BLaER1 (cell line): ENCODE measurements at regions not wholly inside any gene's neighbourhood (a gene's known extent, or its start where the extent isn't known, plus 50 kb on each side); places are given as distances from the start of the nearest gene placed in this dataset.

ENCODE experiments used
- H3K27ac ChIP-seq: shearing (Covaris generic); formaldehyde crosslinking; 2 replicates; pipeline ENCODE4 v1.8.1; 2022
- H3K27me3 ChIP-seq: shearing (Covaris generic); formaldehyde crosslinking; 2 replicates; pipeline ENCODE4 v1.8.1; 2022
- H3K36me3 ChIP-seq: shearing (Covaris generic); formaldehyde crosslinking; 2 replicates; pipeline ENCODE4 v1.8.1; 2022
- H3K4me1 ChIP-seq: shearing (Covaris generic); formaldehyde crosslinking; 2 replicates; pipeline ENCODE4 v1.8.1; 2022
- H3K4me2 ChIP-seq: shearing (Covaris generic); formaldehyde crosslinking; 2 replicates; pipeline ENCODE4 v1.8.1; 2022
- H3K4me3 ChIP-seq: shearing (Covaris generic); formaldehyde crosslinking; 2 replicates; pipeline ENCODE4 v1.8.1; 2022
- H3K9ac ChIP-seq: shearing (Covaris generic); formaldehyde crosslinking; 2 replicates; pipeline ENCODE4 v1.8.1; 2022
- H3K9me3 ChIP-seq: shearing (Covaris generic); formaldehyde crosslinking; 2 replicates; pipeline ENCODE4 v1.8.1; 2022
- H4K20me1 ChIP-seq: shearing (Covaris generic); formaldehyde crosslinking; 2 replicates; pipeline ENCODE4 v1.8.1; 2022
- Cebpa-rat ChIP-seq: shearing (Covaris generic); IDR thresholded peaks from 2 replicates; pipeline ENCODE4 v1.8.1; 2022

GRCh38 chr14:84519836-84520235, 1010.1 kb upstream of the FLRT2 start:
- Histone ChIP-seq H3K4me1 (no peaks in the 10 kb centered on the region), H3K4me3 (no peak overlapping the region), H3K27ac (no peak overlapping the region), H4K20me1 (no peaks in the 10 kb centered on the region), H3K27me3 (no peaks in the 10 kb centered on the region), H3K9ac (no peak overlapping the region), H3K4me2 (no peak overlapping the region), H3K9me3 (no peaks in the 10 kb centered on the region), H3K36me3 (no peaks in the 10 kb centered on the region)
- TF ChIP-seq Cebpa-rat = no peak

- Histone ChIP-seq H3K9me3 (no peaks in the 10 kb centered on the region), H3K9ac (no peak overlapping the region), H3K4me3 (no peak overlapping the region), H3K4me2 (no peak overlapping the region), H3K36me3 (no peaks in the 10 kb centered on the region), H4K20me1 (no peaks in the 10 kb centered on the region), H3K27me3 (no peaks in the 10 kb centered on the region), H3K27ac (no peak overlapping the region), H3K4me1 (no peaks in the 10 kb centered on the region)
- no peak for TF ChIP-seq Cebpa-rat
Measured at GRCh38 chr14:84520711-84521338, 1009.1 kb upstream of the FLRT2 start.

GRCh38 chr14:84523746-84524145, 1006.2 kb upstream of the FLRT2 start:
- Histone ChIP-seq H3K27me3 (no peaks in the 10 kb centered on the region), H4K20me1 (no peaks in the 10 kb centered on the region), H3K4me1 (no peaks in the 10 kb centered on the region), H3K9me3 (no peaks in the 10 kb centered on the region), H3K27ac (no peak overlapping the region), H3K36me3 (no peaks in the 10 kb centered on the region), H3K4me2 (no peak overlapping the region), H3K4me3 (no peak overlapping the region), H3K9ac (no peak overlapping the region)
- TF ChIP-seq Cebpa-rat = no peak

- TF ChIP-seq Cebpa-rat = no peak
- H3K4me2 ChIP-seq = no peak overlapping the region
- no peak overlapping the region for H3K4me3 ChIP-seq
- H4K20me1 ChIP-seq = no peaks in the 10 kb centered on the region
- no peaks in the 10 kb centered on the region for H3K27me3 ChIP-seq
- no peaks in the 10 kb centered on the region for H3K4me1 ChIP-seq
- H3K9ac ChIP-seq = no peak overlapping the region
- H3K36me3 ChIP-seq = no peaks in the 10 kb centered on the region
- no peaks in the 10 kb centered on the region for H3K9me3 ChIP-seq
- no peak overlapping the region for H3K27ac ChIP-seq
Measured at GRCh38 chr14:84527706-84528105, 1002.2 kb upstream of the FLRT2 start.

GRCh38 chr14:84532016-84532415, 997.9 kb upstream of the FLRT2 start:
- no peak for TF ChIP-seq Cebpa-rat
- H3K9ac ChIP-seq = no peak overlapping the region
- no peaks in the 10 kb centered on the region for H4K20me1 ChIP-seq
- no peaks in the 10 kb centered on the region for H3K36me3 ChIP-seq
- no peaks in the 10 kb centered on the region for H3K9me3 ChIP-seq
- H3K4me3 ChIP-seq = no peak overlapping the region
- no peaks in the 10 kb centered on the region for H3K4me1 ChIP-seq
- no peak overlapping the region for H3K27ac ChIP-seq
- H3K4me2 ChIP-seq = no peak overlapping the region
- no peaks in the 10 kb centered on the region for H3K27me3 ChIP-seq

GRCh38 chr14:84533181-84533725, 996.7 kb upstream of the FLRT2 start:
- Histone ChIP-seq H4K20me1 (no peaks in the 10 kb centered on the region), H3K4me3 (no peak overlapping the region), H3K27me3 (no peaks in the 10 kb centered on the region), H3K9me3 (no peaks in the 10 kb centered on the region), H3K4me1 (no peaks in the 10 kb centered on the region), H3K4me2 (no peak overlapping the region), H3K27ac (no peak overlapping the region), H3K9ac (no peak overlapping the region), H3K36me3 (no peaks in the 10 kb centered on the region)
- no peak for TF ChIP-seq Cebpa-rat

GRCh38 chr14:84533791-84534190, 996.2 kb upstream of the FLRT2 start:
- TF ChIP-seq Cebpa-rat = no peak
- Histone ChIP-seq H4K20me1 (no peaks in the 10 kb centered on the region), H3K4me3 (no peak overlapping the region), H3K9me3 (no peaks in the 10 kb centered on the region), H3K9ac (no peak overlapping the region), H3K27me3 (no peaks in the 10 kb centered on the region), H3K4me1 (no peaks in the 10 kb centered on the region), H3K36me3 (no peaks in the 10 kb centered on the region), H3K27ac (no peak overlapping the region), H3K4me2 (no peak overlapping the region)

GRCh38 chr14:84535484-84535883, 994.5 kb upstream of the FLRT2 start:
- H3K4me3 ChIP-seq = no peak overlapping the region
- H3K4me1 ChIP-seq = no peaks in the 10 kb centered on the region
- H3K9ac ChIP-seq = no peak overlapping the region
- TF ChIP-seq Cebpa-rat = no peak
- no peak overlapping the region for H3K27ac ChIP-seq
- H3K36me3 ChIP-seq = no peaks in the 10 kb centered on the region
- H4K20me1 ChIP-seq = no peaks in the 10 kb centered on the region
- no peaks in the 10 kb centered on the region for H3K27me3 ChIP-seq
- H3K9me3 ChIP-seq = no peaks in the 10 kb centered on the region
- no peak overlapping the region for H3K4me2 ChIP-seq

GRCh38 chr14:84535976-84536375, 994.0 kb upstream of the FLRT2 start:
- Histone ChIP-seq H3K27me3 (no peaks in the 10 kb centered on the region), H3K4me1 (no peaks in the 10 kb centered on the region), H3K4me2 (no peak overlapping the region), H3K27ac (no peak overlapping the region), H3K4me3 (no peak overlapping the region), H3K9ac (no peak overlapping the region), H4K20me1 (no peaks in the 10 kb centered on the region), H3K9me3 (no peaks in the 10 kb centered on the region), H3K36me3 (no peaks in the 10 kb centered on the region)
- TF ChIP-seq Cebpa-rat = no peak

GRCh38 chr14:84541018-84541417, 988.9 kb upstream of the FLRT2 start:
- Histone ChIP-seq H3K9me3 (no peaks in the 10 kb centered on the region), H3K4me3 (no peak overlapping the region), H4K20me1 (no peaks in the 10 kb centered on the region), H3K27ac (no peak overlapping the region), H3K4me1 (no peaks in the 10 kb centered on the region), H3K27me3 (no peaks in the 10 kb centered on the region), H3K9ac (no peak overlapping the region), H3K4me2 (no peak overlapping the region), H3K36me3 (no peaks in the 10 kb centered on the region)
- no peak for TF ChIP-seq Cebpa-rat

GRCh38 chr14:84543859-84544258, 986.1 kb upstream of the FLRT2 start:
- Histone ChIP-seq H3K9ac (no peak overlapping the region), H3K36me3 (no peaks in the 10 kb centered on the region), H4K20me1 (no peaks in the 10 kb centered on the region), H3K4me1 (no peaks in the 10 kb centered on the region), H3K4me2 (no peak overlapping the region), H3K9me3 (no peaks in the 10 kb centered on the region), H3K4me3 (no peak overlapping the region), H3K27ac (no peak overlapping the region), H3K27me3 (no peaks in the 10 kb centered on the region)
- TF ChIP-seq Cebpa-rat = no peak
